ENCODE measurements at regions not wholly inside any gene's neighbourhood (a gene's known extent, or its start where the extent isn't known, plus 50 kb on each side); places are given as distances from the start of the nearest gene placed in this dataset.

DNA sequence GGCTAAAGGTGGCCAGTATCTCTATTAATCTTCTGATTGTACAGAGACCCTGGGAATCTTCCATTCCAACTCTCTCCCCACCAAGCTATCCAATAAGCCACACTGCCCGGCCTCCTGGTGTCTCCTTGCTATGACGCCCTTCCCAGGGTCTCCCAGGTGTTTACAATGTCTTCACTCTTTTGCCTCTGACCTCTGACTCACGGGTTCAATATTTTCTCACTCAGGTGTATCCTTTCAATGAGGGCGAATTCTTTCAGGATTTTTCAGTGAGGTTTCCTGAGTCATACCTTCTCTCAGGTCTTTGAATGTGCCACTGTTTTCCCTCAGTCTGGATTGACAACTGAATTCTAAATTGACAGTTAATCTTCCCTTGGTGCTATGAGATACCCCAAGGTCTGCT lies 53.7 kb upstream of the IRX4 start:
- Histone ChIP-seq H3K4me1 (ENCODE audit: control insufficient read depth in 1 of 2, insufficient read depth in 2 of 2, low read length in 2 of 2) (peaks cover 38 to 65% of the 10 kb centered on the region in 2 experiments), H3K27me3 (ENCODE audit: insufficient read depth, low read length) (no peaks in the 10 kb centered on the region), H3K9me3 (ENCODE audit: control insufficient read depth in 1 of 2, insufficient read depth in 1 of 2, low read depth in 1 of 2, low read length in 2 of 2) (no peaks in the 10 kb centered on the region), H3K79me2 (ENCODE audit: insufficient read depth, low read length) (no peaks in the 10 kb centered on the region), H2AFZ (ENCODE audit: low read depth, low read length, poor library complexity, severe bottlenecking) (no peak overlapping the region), H3K4me3 (replicated peaks in 1 of 2; ENCODE audit: low read depth in 1 of 2, low read length in 2 of 2) (peak overlapping the region in 1 of 2 experiments; percentile 31; a peak in 1 of 4 replicates), H3K9ac (ENCODE audit: low read length) (peak overlapping the region; percentile 40), H3K9me2 (ENCODE audit: insufficient read depth) (no peaks in the 10 kb centered on the region), H3K4me2 (ENCODE audit: low read length) (peak overlapping the region; percentile 66), H3K36me3 (ENCODE audit: control insufficient read depth in 1 of 2, insufficient read depth in 2 of 2, low read length in 2 of 2) (no peaks in the 10 kb centered on the region), H3K27ac (ENCODE audit: low read depth, low read length) (peak overlapping the region; percentile 39; the same call in 1 of the 2 replicates), H4K20me1 (ENCODE audit: insufficient read depth) (no peaks in the 10 kb centered on the region)
- ATAC-seq (peak; percentile 80), DNase-seq (ENCODE audit: low read depth, low spot score) (peak; percentile 78)
- ChIA-PET CTCF (no interaction called here), RAD21 (ENCODE audit: low non-redundant PET in 1 of 2, low total read pairs in 2 of 2, uncharacterized antibody in 2 of 2, unreplicated experiment in 2 of 2) (no interaction called here), POLR2A (no interaction called here)
- intact Hi-C loops (cut with micrococcal nuclease): loop anchor here (10.0 kb wide), 1 partner anchor 132 kb away; the partner anchor contains the start of gene NDUFS6
- BruUV-seq (replicated peaks): no TSS peak
- TF ChIP-seq TCF7L2 (IDR thresholded peaks at IDR 0.05; ENCODE audit: borderline replicate concordance, extremely low read depth, insufficient read depth, insufficient read length) (peak; percentile 17), RAD21 (IDR thresholded peaks at IDR 0.05; ENCODE audit: low read depth) (no peak), POLR2A (IDR thresholded peaks at IDR 0.05; ENCODE audit: borderline replicate concordance, extremely low read depth, insufficient read depth, insufficient read length) (no peak), SRF (IDR thresholded peaks at IDR 0.05; ENCODE audit: low read depth) (no peak; the same call in 1 of the 2 replicates), POLR2AphosphoS5 (IDR thresholded peaks at IDR 0.05; ENCODE audit: low read depth, low read length) (no peak), CBX3 (IDR thresholded peaks at IDR 0.05; ENCODE audit: low read depth) (no peak), YY1 (IDR thresholded peaks at IDR 0.05; ENCODE audit: extremely low read depth, insufficient replicate concordance, low read depth, low read length) (no peak), ZNF274 (IDR thresholded peaks at IDR 0.05; ENCODE audit: low read depth, low read length) (no peak), JUND (IDR thresholded peaks at IDR 0.05) (peak; percentile 67), SP1 (IDR thresholded peaks at IDR 0.05; ENCODE audit: low read depth) (peak; percentile 62), SIN3A (IDR thresholded peaks at IDR 0.05; ENCODE audit: low read depth) (peak; percentile 52; the same call in 1 of the 2 replicates), FOSL1 (IDR thresholded peaks at IDR 0.05; ENCODE audit: low read depth) (peak; percentile 73), EGR1 (IDR thresholded peaks at IDR 0.05; ENCODE audit: low read depth) (no peak), EZH2 (IDR thresholded peaks at IDR 0.05) (no peak), EZH2phosphoT487 (IDR thresholded peaks at IDR 0.05; ENCODE audit: borderline replicate concordance) (no peak), ZFX (IDR thresholded peaks at IDR 0.05) (no peak), ELF1 (IDR thresholded peaks at IDR 0.05; ENCODE audit: borderline replicate concordance, low read depth) (no peak)
- TF ChIP-seq, protein P1, sequence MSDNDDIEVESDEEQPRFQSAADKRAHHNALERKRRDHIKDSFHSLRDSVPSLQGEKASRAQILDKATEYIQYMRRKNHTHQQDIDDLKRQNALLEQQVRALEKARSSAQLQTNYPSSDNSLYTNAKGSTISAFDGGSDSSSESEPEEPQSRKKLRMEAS (IDR thresholded peaks at IDR 0.05): peak; percentile 39; the same call in 1 of the 2 replicates
- TF ChIP-seq, protein P2, sequence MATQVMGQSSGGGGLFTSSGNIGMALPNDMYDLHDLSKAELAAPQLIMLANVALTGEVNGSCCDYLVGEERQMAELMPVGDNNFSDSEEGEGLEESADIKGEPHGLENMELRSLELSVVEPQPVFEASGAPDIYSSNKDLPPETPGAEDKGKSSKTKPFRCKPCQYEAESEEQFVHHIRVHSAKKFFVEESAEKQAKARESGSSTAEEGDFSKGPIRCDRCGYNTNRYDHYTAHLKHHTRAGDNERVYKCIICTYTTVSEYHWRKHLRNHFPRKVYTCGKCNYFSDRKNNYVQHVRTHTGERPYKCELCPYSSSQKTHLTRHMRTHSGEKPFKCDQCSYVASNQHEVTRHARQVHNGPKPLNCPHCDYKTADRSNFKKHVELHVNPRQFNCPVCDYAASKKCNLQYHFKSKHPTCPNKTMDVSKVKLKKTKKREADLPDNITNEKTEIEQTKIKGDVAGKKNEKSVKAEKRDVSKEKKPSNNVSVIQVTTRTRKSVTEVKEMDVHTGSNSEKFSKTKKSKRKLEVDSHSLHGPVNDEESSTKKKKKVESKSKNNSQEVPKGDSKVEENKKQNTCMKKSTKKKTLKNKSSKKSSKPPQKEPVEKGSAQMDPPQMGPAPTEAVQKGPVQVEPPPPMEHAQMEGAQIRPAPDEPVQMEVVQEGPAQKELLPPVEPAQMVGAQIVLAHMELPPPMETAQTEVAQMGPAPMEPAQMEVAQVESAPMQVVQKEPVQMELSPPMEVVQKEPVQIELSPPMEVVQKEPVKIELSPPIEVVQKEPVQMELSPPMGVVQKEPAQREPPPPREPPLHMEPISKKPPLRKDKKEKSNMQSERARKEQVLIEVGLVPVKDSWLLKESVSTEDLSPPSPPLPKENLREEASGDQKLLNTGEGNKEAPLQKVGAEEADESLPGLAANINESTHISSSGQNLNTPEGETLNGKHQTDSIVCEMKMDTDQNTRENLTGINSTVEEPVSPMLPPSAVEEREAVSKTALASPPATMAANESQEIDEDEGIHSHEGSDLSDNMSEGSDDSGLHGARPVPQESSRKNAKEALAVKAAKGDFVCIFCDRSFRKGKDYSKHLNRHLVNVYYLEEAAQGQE (IDR thresholded peaks at IDR 0.05; ENCODE audit: low read depth): no peak
- TF ChIP-seq, protein P3, sequence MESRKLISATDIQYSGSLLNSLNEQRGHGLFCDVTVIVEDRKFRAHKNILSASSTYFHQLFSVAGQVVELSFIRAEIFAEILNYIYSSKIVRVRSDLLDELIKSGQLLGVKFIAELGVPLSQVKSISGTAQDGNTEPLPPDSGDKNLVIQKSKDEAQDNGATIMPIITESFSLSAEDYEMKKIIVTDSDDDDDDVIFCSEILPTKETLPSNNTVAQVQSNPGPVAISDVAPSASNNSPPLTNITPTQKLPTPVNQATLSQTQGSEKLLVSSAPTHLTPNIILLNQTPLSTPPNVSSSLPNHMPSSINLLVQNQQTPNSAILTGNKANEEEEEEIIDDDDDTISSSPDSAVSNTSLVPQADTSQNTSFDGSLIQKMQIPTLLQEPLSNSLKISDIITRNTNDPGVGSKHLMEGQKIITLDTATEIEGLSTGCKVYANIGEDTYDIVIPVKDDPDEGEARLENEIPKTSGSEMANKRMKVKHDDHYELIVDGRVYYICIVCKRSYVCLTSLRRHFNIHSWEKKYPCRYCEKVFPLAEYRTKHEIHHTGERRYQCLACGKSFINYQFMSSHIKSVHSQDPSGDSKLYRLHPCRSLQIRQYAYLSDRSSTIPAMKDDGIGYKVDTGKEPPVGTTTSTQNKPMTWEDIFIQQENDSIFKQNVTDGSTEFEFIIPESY (IDR thresholded peaks at IDR 0.05; ENCODE audit: extremely low read depth, insufficient replicate concordance, low read length): no peak
- TF ChIP-seq, protein P4, sequence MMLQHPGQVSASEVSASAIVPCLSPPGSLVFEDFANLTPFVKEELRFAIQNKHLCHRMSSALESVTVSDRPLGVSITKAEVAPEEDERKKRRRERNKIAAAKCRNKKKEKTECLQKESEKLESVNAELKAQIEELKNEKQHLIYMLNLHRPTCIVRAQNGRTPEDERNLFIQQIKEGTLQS (IDR thresholded peaks at IDR 0.05): no peak
- TF ChIP-seq, protein P5, sequence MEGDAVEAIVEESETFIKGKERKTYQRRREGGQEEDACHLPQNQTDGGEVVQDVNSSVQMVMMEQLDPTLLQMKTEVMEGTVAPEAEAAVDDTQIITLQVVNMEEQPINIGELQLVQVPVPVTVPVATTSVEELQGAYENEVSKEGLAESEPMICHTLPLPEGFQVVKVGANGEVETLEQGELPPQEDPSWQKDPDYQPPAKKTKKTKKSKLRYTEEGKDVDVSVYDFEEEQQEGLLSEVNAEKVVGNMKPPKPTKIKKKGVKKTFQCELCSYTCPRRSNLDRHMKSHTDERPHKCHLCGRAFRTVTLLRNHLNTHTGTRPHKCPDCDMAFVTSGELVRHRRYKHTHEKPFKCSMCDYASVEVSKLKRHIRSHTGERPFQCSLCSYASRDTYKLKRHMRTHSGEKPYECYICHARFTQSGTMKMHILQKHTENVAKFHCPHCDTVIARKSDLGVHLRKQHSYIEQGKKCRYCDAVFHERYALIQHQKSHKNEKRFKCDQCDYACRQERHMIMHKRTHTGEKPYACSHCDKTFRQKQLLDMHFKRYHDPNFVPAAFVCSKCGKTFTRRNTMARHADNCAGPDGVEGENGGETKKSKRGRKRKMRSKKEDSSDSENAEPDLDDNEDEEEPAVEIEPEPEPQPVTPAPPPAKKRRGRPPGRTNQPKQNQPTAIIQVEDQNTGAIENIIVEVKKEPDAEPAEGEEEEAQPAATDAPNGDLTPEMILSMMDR (IDR thresholded peaks at IDR 0.05 in 2 of 3, conservative IDR thresholded peaks at IDR 0.05 in 1 of 3; ENCODE audit: borderline replicate concordance in 1 of 3, insufficient read depth in 1 of 3, low read depth in 2 of 3, low read length in 2 of 3): no peak

All from HCT116 (cell line).